IMR-90 (cell line): ENCODE measurements at regions not wholly inside any gene's neighbourhood (a gene's known extent, or its start where the extent isn't known, plus 50 kb on each side); places are given as distances from the start of the nearest gene placed in this dataset.

ENCODE experiments used
- ATAC-seq: fragments of 200-7000 bp; cut with Tn5 transposase; 2 replicates; pipeline ENCODE4 v1.9.1; 2020; ENCODE audit warnings: low read depth, mild to moderate bottlenecking, moderate library complexity
- BruUV-seq: library from RNA; stranded (reverse); fragments of 400-500 nt; replicated peaks from 2 replicates; lab custom pipeline; 2021; lab: Mats Ljungman, UMichigan
- CTCF ChIA-PET: fragments of 300-600 bp; formaldehyde crosslinking; extraction: SDS; loops from one replicate; lab custom pipeline; 2021; ENCODE audit warnings: antibody characterized with exemption; lab: Yijun Ruan, JAX
- POLR2A ChIA-PET: fragments of 300-600 bp; sonication (Branson Sonifier 250); formaldehyde crosslinking; loops from one replicate; lab custom pipeline; 2022; ENCODE audit warnings: antibody characterized with exemption; ENCODE audit not compliant: unreplicated experiment; lab: Charles Lee
- DNase-seq: peaks from one replicate; pipeline ENCODE4 v3.0.0; 2013
- H2AFZ ChIP-seq: replicated peaks from 2 replicates; pipeline ENCODE3; 2013; ENCODE audit warnings: low read length, mild to moderate bottlenecking; ENCODE audit not compliant: poor library complexity
- H2AK5ac ChIP-seq: 2 replicates; pipeline ENCODE4 v1.6.1; 2013; ENCODE audit warnings: low read depth, low read length, inconsistent platforms
- H2AK9ac ChIP-seq: replicated peaks from 2 replicates; pipeline ENCODE3; 2013; ENCODE audit warnings: mild to moderate bottlenecking, low read depth, low read length, moderate library complexity; ENCODE audit not compliant: poor library complexity
- H2BK120ac ChIP-seq: 2 replicates; pipeline ENCODE4 v1.6.1; 2013; ENCODE audit warnings: low read depth, low read length, inconsistent platforms
- H2BK15ac ChIP-seq: 3 replicates; pipeline ENCODE4 v1.6.1; 2013; ENCODE audit warnings: low read depth, low read length, inconsistent platforms
- H2BK20ac ChIP-seq: 2 replicates; pipeline ENCODE4 v1.6.1; 2013; ENCODE audit warnings: low read depth, mild to moderate bottlenecking, inconsistent platforms, low read length, moderate library complexity
- H2BK5ac ChIP-seq: 2 replicates; pipeline ENCODE4 v1.6.1; 2013; ENCODE audit warnings: mild to moderate bottlenecking, low read depth, low read length, inconsistent platforms; ENCODE audit not compliant: poor library complexity, severe bottlenecking
- H3K14ac ChIP-seq: replicated peaks from 2 replicates; pipeline ENCODE4 v1.6.1; 2013; ENCODE audit warnings: low read depth, low read length, inconsistent platforms
- H3K18ac ChIP-seq: 2 replicates; pipeline ENCODE4 v1.6.1; 2013; ENCODE audit warnings: low read depth, low read length, control low read depth
- H3K23ac ChIP-seq: 2 replicates; pipeline ENCODE4 v1.6.1; 2013; ENCODE audit warnings: low read depth, low read length, inconsistent platforms
- H3K27ac ChIP-seq: 2 replicates; pipeline ENCODE4 v1.5.1; 2013; ENCODE audit warnings: mild to moderate bottlenecking, control low read depth, low read length; ENCODE audit not compliant: insufficient read depth
- H3K27me3 ChIP-seq: 2 replicates; pipeline ENCODE4 v1.6.1; 2013; ENCODE audit warnings: low read length; ENCODE audit not compliant: control insufficient read depth, insufficient read depth
- H3K36me3 ChIP-seq: 2 replicates; pipeline ENCODE4 v1.6.1; 2013; ENCODE audit warnings: low read length, mixed read lengths; ENCODE audit not compliant: control insufficient read depth, insufficient read depth
- H3K4ac ChIP-seq: 2 replicates; pipeline ENCODE4 v1.6.1; 2013; ENCODE audit warnings: low read depth, low read length, inconsistent platforms
- H3K4me1 ChIP-seq: 2 replicates; pipeline ENCODE4 v1.6.1; 2013; ENCODE audit warnings: low read length, mixed read lengths; ENCODE audit not compliant: control insufficient read depth, insufficient read depth
- H3K4me2 ChIP-seq: 2 replicates; pipeline ENCODE4 v1.6.1; 2013; ENCODE audit warnings: low read depth, mild to moderate bottlenecking, control low read depth, low read length, moderate library complexity
- H3K4me3 ChIP-seq: 2 replicates; pipeline ENCODE4 v1.5.1; 2013; ENCODE audit warnings: low read depth, mild to moderate bottlenecking, control low read depth, low read length, moderate library complexity; ENCODE audit not compliant: insufficient read depth
- H3K56ac ChIP-seq: 2 replicates; pipeline ENCODE4 v1.6.1; 2013; ENCODE audit warnings: low read length, inconsistent platforms; ENCODE audit not compliant: insufficient read depth; ENCODE audit errors: extremely low read depth
- H3K79me1 ChIP-seq, 2 experiments: 2 replicates each; pipeline ENCODE4 v1.6.1; 2013; ENCODE audit warnings: low read length in 2 of 2, inconsistent platforms in 1 of 2, low read depth in 1 of 2
- H3K9ac ChIP-seq: 2 replicates; pipeline ENCODE4 v1.6.1; 2013; ENCODE audit warnings: low read depth, low read length, control low read depth
- H3K9me1 ChIP-seq: 2 replicates; pipeline ENCODE4 v1.6.1; 2013; ENCODE audit warnings: low read length, inconsistent platforms; ENCODE audit not compliant: insufficient read depth
- H3K9me3 ChIP-seq: 2 replicates; pipeline ENCODE4 v1.6.1; 2013; ENCODE audit warnings: low read length; ENCODE audit not compliant: control insufficient read depth, insufficient read depth
- H4K20me1 ChIP-seq: 2 replicates; pipeline ENCODE4 v1.6.1; 2013; ENCODE audit warnings: low read length, inconsistent platforms; ENCODE audit not compliant: insufficient read depth
- H4K5ac ChIP-seq: 2 replicates; pipeline ENCODE4 v1.6.1; 2013; ENCODE audit warnings: mild to moderate bottlenecking, low read depth, low read length, control low read depth
- H4K8ac ChIP-seq, 2 experiments: 2 replicates each; pipeline ENCODE4 v1.6.1; 2013; ENCODE audit warnings: low read depth in 2 of 2, low read length in 2 of 2, control low read depth in 1 of 2, inconsistent platforms in 1 of 2
- H4K91ac ChIP-seq: 2 replicates; pipeline ENCODE4 v1.6.1; 2013; ENCODE audit warnings: low read depth, low read length, inconsistent platforms; ENCODE audit not compliant: insufficient read depth
- BHLHE40 ChIP-seq: fragments of 150-350 bp; IDR thresholded peaks from 2 replicates; pipeline ENCODE4 v1.6.1; 2016; ENCODE audit warnings: mild to moderate bottlenecking, low read depth, low read length
- CEBPB ChIP-seq: IDR thresholded peaks from 2 replicates; pipeline ENCODE4 v1.6.1; 2012; ENCODE audit warnings: low read depth, low read length, improper control_type of control experiment
- CHD1 ChIP-seq: IDR thresholded peaks from 2 replicates; pipeline ENCODE4 v1.6.1; 2012; ENCODE audit warnings: low read depth, low read length, improper control_type of control experiment
- CTCF ChIP-seq: conservative IDR thresholded peaks from 2 replicates; pipeline ENCODE4 v1.5.1; 2012; ENCODE audit warnings: mild to moderate bottlenecking, low read depth, low read length, improper control_type of control experiment
- ELK1 ChIP-seq: fragments of 150-350 bp; IDR thresholded peaks from 2 replicates; pipeline ENCODE4 v1.6.1; 2016; ENCODE audit warnings: low read depth, mild to moderate bottlenecking, low read length, moderate library complexity, borderline replicate concordance
- FOS ChIP-seq: fragments of 150-350 bp; IDR thresholded peaks from 2 replicates; pipeline ENCODE4 v1.6.1; 2016; ENCODE audit warnings: low read depth, low read length
- MAFK ChIP-seq: IDR thresholded peaks from 2 replicates; pipeline ENCODE4 v1.6.1; 2012; ENCODE audit warnings: low read depth, low read length, improper control_type of control experiment
- MAZ ChIP-seq: IDR thresholded peaks from 2 replicates; pipeline ENCODE4 v1.6.1; 2012; ENCODE audit warnings: low read depth, mild to moderate bottlenecking, low read length, improper control_type of control experiment, moderate library complexity, borderline replicate concordance
- MXI1 ChIP-seq: IDR thresholded peaks from 2 replicates; pipeline ENCODE4 v1.6.1; 2012; ENCODE audit warnings: low read depth, mild to moderate bottlenecking, low read length, moderate library complexity, borderline replicate concordance
- NFE2L2 ChIP-seq: fragments of 150-350 bp; IDR thresholded peaks from 2 replicates; pipeline ENCODE4 v1.6.1; 2016; ENCODE audit warnings: low read depth, mild to moderate bottlenecking, low read length
- POLR2A ChIP-seq: IDR thresholded peaks from 2 replicates; pipeline ENCODE4 v1.6.1; 2012; ENCODE audit warnings: mild to moderate bottlenecking, low read depth, low read length
- RAD21 ChIP-seq: IDR thresholded peaks from 2 replicates; pipeline ENCODE4 v1.6.1; 2012; ENCODE audit warnings: low read length, improper control_type of control experiment
- RCOR1 ChIP-seq: IDR thresholded peaks from 2 replicates; pipeline ENCODE4 v1.6.1; 2012; ENCODE audit warnings: mild to moderate bottlenecking, low read length, improper control_type of control experiment; ENCODE audit not compliant: insufficient replicate concordance
- RFX5 ChIP-seq: IDR thresholded peaks from 2 replicates; pipeline ENCODE4 v1.8.0; 2012; ENCODE audit warnings: low read depth, mild to moderate bottlenecking, low read length, moderate library complexity
- SMC3 ChIP-seq: fragments of 150-350 bp; IDR thresholded peaks from 2 replicates; pipeline ENCODE4 v1.6.1; 2016; ENCODE audit warnings: low read depth, mild to moderate bottlenecking, antibody characterized with exemption, low read length, moderate library complexity
- USF2 ChIP-seq: fragments of 150-350 bp; IDR thresholded peaks from 2 replicates; pipeline ENCODE4 v1.6.1; 2017; ENCODE audit warnings: mild to moderate bottlenecking, antibody characterized with exemption, low read length, low read depth
- WGBS, 2 experiments: methylation state at CpG; one replicate each; pipeline versions ENCODE4 v1.1.5 to v1.1.7; 2013; ENCODE audit warnings: missing lambda C conversion rate in 2 of 2; ENCODE audit not compliant: insufficient read length in 1 of 2; ENCODE audit errors: extremely low coverage in 2 of 2; 5-methylcytosine and 5-hydroxymethylcytosine counted together
- dilution Hi-C: fragments of 300-500 bp; cut with HindIII; formaldehyde crosslinking; loops from one replicate; pipeline ENCODE4 v1.14.3; 2018; ENCODE audit warnings: low sequenced_read_pairs; ENCODE audit not compliant: unreplicated experiment
- in situ Hi-C: fragments of 300-500 bp; cut with MboI; formaldehyde crosslinking; loops from 3 replicates; pipeline ENCODE4 v1.14.3; 2019; ENCODE audit warnings: low sequenced_read_pairs, inconsistent platforms, mixed read lengths
- intact Hi-C: fragments of 100-400 bp; cut with micrococcal nuclease; formaldehyde crosslinking; loops from 2 replicates; pipeline ENCODE4 v1.10.0; 2022

GRCh38 chr2:193303464-193303863 lies 1108.7 kb upstream of the TMEFF2 start:
- Histone ChIP-seq H3K4me2 (no peak overlapping the region), H4K5ac (no peak overlapping the region), H4K91ac (no peak overlapping the region), H3K9me1 (no peaks in the 10 kb centered on the region), H3K23ac (no peak overlapping the region), H3K79me1 (no peaks in the 10 kb centered on the region), H3K18ac (no peak overlapping the region), H2AK9ac (no peak overlapping the region), H2AK5ac (no peak overlapping the region), H3K4me3 (no peak overlapping the region), H2BK15ac (no peak overlapping the region), H3K4me1 (no peaks in the 10 kb centered on the region), H3K4ac (no peak overlapping the region), H2BK120ac (no peak overlapping the region), H2BK5ac (no peak overlapping the region), H3K27ac (no peak overlapping the region), H3K14ac (no peak overlapping the region), H2BK20ac (no peak overlapping the region), H3K27me3 (no peaks in the 10 kb centered on the region), H4K8ac (no peak overlapping the region), H3K36me3 (no peaks in the 10 kb centered on the region), H3K9ac (no peak overlapping the region), H3K9me3 (peaks cover 2% of the 10 kb centered on the region; the same call in 1 of the 2 replicates), H4K20me1 (no peaks in the 10 kb centered on the region), H3K56ac (no peak overlapping the region), H2AFZ (no peak overlapping the region)
- WGBS, 2 experiments: no CpG with 5 or more reads among the region's 2 CpGs
- no peak for TF ChIP-seq NFE2L2
- no peak for TF ChIP-seq POLR2A
- TF ChIP-seq ELK1: no peak
- no peak for TF ChIP-seq MAFK
- no peak for TF ChIP-seq SMC3
- TF ChIP-seq FOS: no peak
- no peak for TF ChIP-seq RFX5
- TF ChIP-seq USF2: no peak
- no peak for TF ChIP-seq MAZ
- TF ChIP-seq CEBPB: no peak
- TF ChIP-seq CHD1: no peak
- TF ChIP-seq RCOR1: no peak
- no peak for TF ChIP-seq BHLHE40
- TF ChIP-seq MXI1: no peak
- no peak for TF ChIP-seq CTCF
- no peak for TF ChIP-seq RAD21
- BruUV-seq: no TSS peak
- no peak for DNase-seq
- ChIA-PET CTCF (no interaction called here), POLR2A (no interaction called here)
- no peak for ATAC-seq
- dilution Hi-C loops (no loop called here), intact Hi-C loops (no loop called here), in situ Hi-C loops (no loop called here)
